GM12878 (cell line): ENCODE measurements at regions not wholly inside any gene's neighbourhood (a gene's known extent, or its start where the extent isn't known, plus 50 kb on each side); places are given as distances from the start of the nearest gene placed in this dataset.

Source experiments
- ATAC-seq: fragments of 200-7000 bp; cut with Tn5 transposase; 3 replicates; pipeline ENCODE4 v1.9.1; 2020; ENCODE audit warnings: mild to moderate bottlenecking, moderate library complexity
- BruUV-seq: library from RNA; stranded (reverse); fragments of 400-500 nt; replicated peaks from 2 replicates; lab custom pipeline; 2021; lab: Mats Ljungman, UMichigan
- CTCF ChIA-PET: fragments of 300-600 bp; sonication (Branson Sonifier 250); formaldehyde crosslinking; extraction: SDS; loops from one replicate; lab custom pipeline; 2021; ENCODE audit warnings: inconsistent platforms; lab: Yijun Ruan, JAX
- POLR2A ChIA-PET: fragments of 350-600 bp; formaldehyde crosslinking; extraction: SDS; loops from one replicate; lab custom pipeline; 2021; ENCODE audit warnings: inconsistent platforms; lab: Charles Lee
- RAD21 ChIA-PET: fragments of 300-600 bp; sonication (Branson Sonifier 250); formaldehyde crosslinking; loops from one replicate; lab custom pipeline; 2023; ENCODE audit warnings: antibody characterized with exemption; ENCODE audit not compliant: unreplicated experiment; lab: Charles Lee
- SMC1A ChIA-PET: fragments of 300-600 bp; sonication (Branson Sonifier 250); formaldehyde crosslinking; loops from one replicate; lab custom pipeline; 2023; ENCODE audit not compliant: unreplicated experiment, uncharacterized antibody; lab: Charles Lee
- DNase-seq: peaks from one replicate; pipeline ENCODE4 v3.0.0-alpha.2; 2011; ENCODE audit warnings: low read depth, low spot score
- FAIRE-seq: peaks from 3 replicates; lab custom pipeline; 2011; peaks lifted over from hg19 to GRCh38; lab: Jason Lieb, UNC
- H2AFZ ChIP-seq: 2 replicates; pipeline ENCODE4 v1.6.0; 2011; ENCODE audit warnings: low read depth, low read length, control low read depth; ENCODE audit not compliant: control insufficient read depth
- H3K27ac ChIP-seq: 2 replicates; pipeline ENCODE4 v1.5.1; 2011; ENCODE audit warnings: control low read depth; ENCODE audit not compliant: control insufficient read depth, insufficient read depth
- H3K27me3 ChIP-seq, 2 experiments: replicated peaks in 1 of 2; 2 replicates each; pipeline versions ENCODE4 v1.6.0 to v1.6.1; 2011; ENCODE audit warnings: low read length in 1 of 2; ENCODE audit not compliant: control insufficient read depth in 2 of 2, insufficient read depth in 2 of 2
- H3K36me3 ChIP-seq, 2 experiments: 2 replicates each; pipeline ENCODE4 v1.5.1; 2011; ENCODE audit warnings: low read length in 1 of 2; ENCODE audit not compliant: control insufficient read depth in 2 of 2, insufficient read depth in 2 of 2
- H3K4me1 ChIP-seq: 2 replicates; pipeline ENCODE4 v1.6.1; 2011; ENCODE audit warnings: mild to moderate bottlenecking, low read length, moderate library complexity, mixed read lengths; ENCODE audit not compliant: control insufficient read depth, insufficient read depth
- H3K4me2 ChIP-seq: 2 replicates; pipeline ENCODE4 v1.6.0; 2011; ENCODE audit warnings: control low read depth; ENCODE audit not compliant: control insufficient read depth, insufficient read depth
- H3K4me3 ChIP-seq: fragments of 200-600 bp; sonication (generic); 2 replicates; pipeline ENCODE4 v1.5.1; 2016
- H3K79me2 ChIP-seq: 2 replicates; pipeline ENCODE4 v1.6.0; 2011; ENCODE audit warnings: low read length; ENCODE audit not compliant: control insufficient read depth, insufficient read depth
- H3K9ac ChIP-seq: 2 replicates; pipeline ENCODE4 v1.8.0; 2011; ENCODE audit warnings: low read length, control low read depth, mixed read lengths; ENCODE audit not compliant: control insufficient read depth, insufficient read depth
- H3K9me3 ChIP-seq: replicated peaks from 3 replicates; pipeline ENCODE4 v1.5.1; 2011; ENCODE audit warnings: mild to moderate bottlenecking, low read length; ENCODE audit not compliant: control insufficient read depth, insufficient read depth
- H4K20me1 ChIP-seq: 2 replicates; pipeline ENCODE4 v1.6.0; 2011; ENCODE audit not compliant: control insufficient read depth, insufficient read depth
- CBX5 ChIP-seq: sonication (generic); IDR thresholded peaks from 2 replicates; pipeline ENCODE4 v1.6.1; 2016; ENCODE audit warnings: low read depth, moderate library complexity, mild to moderate bottlenecking, inconsistent platforms
- CUX1 ChIP-seq: IDR thresholded peaks from 2 replicates; pipeline ENCODE4 v1.6.1; 2012; ENCODE audit warnings: improper control_type of control experiment, low read depth, low read length; ENCODE audit not compliant: insufficient replicate concordance
- GATAD2B ChIP-seq: fragments of 450-650 bp; conservative IDR thresholded peaks from 2 replicates; pipeline ENCODE4 v1.6.1; 2017; ENCODE audit warnings: low read depth, mild to moderate bottlenecking, moderate library complexity
- KLF5 ChIP-seq: fragments of 450-650 bp; IDR thresholded peaks from 2 replicates; pipeline ENCODE4 v1.6.1; 2014; ENCODE audit warnings: mild to moderate bottlenecking; ENCODE audit not compliant: partially characterized antibody
- POLR2AphosphoS5 ChIP-seq: IDR thresholded peaks from 2 replicates; pipeline ENCODE4 v1.6.1; 2011; ENCODE audit warnings: mild to moderate bottlenecking, low read length, inconsistent platforms
- SPI1 ChIP-seq: IDR thresholded peaks from 2 replicates; pipeline ENCODE4 v1.6.1; 2011; ENCODE audit warnings: low read depth, mild to moderate bottlenecking, low read length, moderate library complexity, borderline replicate concordance; ENCODE audit not compliant: insufficient read depth
- USF2 ChIP-seq: IDR thresholded peaks from 2 replicates; pipeline ENCODE4 v1.6.1; 2011; ENCODE audit warnings: low read depth, low read length, improper control_type of control experiment, borderline replicate concordance
- ZBTB11 ChIP-seq: fragments of 450-650 bp; formaldehyde crosslinking; IDR thresholded peaks from 2 replicates; pipeline ENCODE4 v1.5.0; 2022; ENCODE audit warnings: mild to moderate bottlenecking, missing genetic modification characterization
- WGBS: methylation state at CpG from one replicate; pipeline ENCODE4 v1.1.6; 2016; ENCODE audit warnings: low lambda C conversion rate; ENCODE audit not compliant: insufficient replicate concordance, insufficient coverage; ENCODE audit errors: missing lambda C conversion rate; 5-methylcytosine and 5-hydroxymethylcytosine counted together
- in situ Hi-C: fragments of 300-500 bp; cut with MboI; formaldehyde crosslinking; loops from 9 replicates; pipeline ENCODE4 v1.14.3; 2018; ENCODE audit warnings: mixed read lengths
- intact Hi-C: fragments of 100-400 bp; cut with micrococcal nuclease; formaldehyde crosslinking; loops from one replicate; pipeline ENCODE4 v1.14.2; 2022; ENCODE audit not compliant: unreplicated experiment
- TF ChIP-seq, protein P1 (sequence below): IDR thresholded peaks from 2 replicates; pipeline ENCODE4 v1.6.1; 2012; ENCODE audit warnings: low read depth, low read length, improper control_type of control experiment

- Histone ChIP-seq H3K27ac (no peak overlapping the region), H3K9me3 (no peaks in the 10 kb centered on the region), H3K9ac (no peak overlapping the region), H3K27me3 (no peaks in the 10 kb centered on the region), H3K4me3 (no peak overlapping the region), H2AFZ (no peak overlapping the region), H4K20me1 (no peaks in the 10 kb centered on the region), H3K79me2 (no peaks in the 10 kb centered on the region), H3K4me2 (no peak overlapping the region), H3K36me3 (no peaks in the 10 kb centered on the region), H3K4me1 (no peaks in the 10 kb centered on the region)
- ChIA-PET SMC1A (interaction anchor here (1.0 kb wide), 1 partner anchor 9 kb away, joined by 3 read pairs; no protein-coding TSS in a partner anchor), POLR2A (no interaction called here), RAD21 (no interaction called here), CTCF (no interaction called here)
- intact Hi-C loops, result no loop called here
- no peak for ATAC-seq
- in situ Hi-C loops, result no loop called here
- FAIRE-seq, result no peak
- WGBS, result 9% methylated on average over 5 of the region's 5 CpGs
- no peak for DNase-seq
- BruUV-seq, result no TSS peak
- no peak for TF ChIP-seq SPI1
- TF ChIP-seq CBX5, result no peak
- no peak for TF ChIP-seq GATAD2B
- TF ChIP-seq POLR2AphosphoS5, result no peak
- TF ChIP-seq USF2, result no peak
- no peak for TF ChIP-seq CUX1
- TF ChIP-seq KLF5, result no peak
- TF ChIP-seq ZBTB11 (CRISPR knock-in tag), result no peak
- TF ChIP-seq, protein P1, sequence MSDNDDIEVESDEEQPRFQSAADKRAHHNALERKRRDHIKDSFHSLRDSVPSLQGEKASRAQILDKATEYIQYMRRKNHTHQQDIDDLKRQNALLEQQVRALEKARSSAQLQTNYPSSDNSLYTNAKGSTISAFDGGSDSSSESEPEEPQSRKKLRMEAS, result no peak
These were observed 92.9 kb upstream of the TLL1 start for GRCh38 chr4:165779950-165780670.
